ENCODE measurements at regions not wholly inside any gene's neighbourhood (a gene's known extent, or its start where the extent isn't known, plus 50 kb on each side); places are given as distances from the start of the nearest gene placed in this dataset.

GRCh38 chr15:38688761-38689160 is 124.1 kb upstream of the RASGRP1 start:
- TF ChIP-seq GLIS3 (CRISPR knock-in tag; IDR thresholded peaks at IDR 0.05) = no peak
- no peak for TF ChIP-seq ARNTL (CRISPR knock-in tag; IDR thresholded peaks at IDR 0.05; ENCODE audit: borderline replicate concordance, low read depth)
- TF ChIP-seq ZNF8 (CRISPR knock-in tag; IDR thresholded peaks at IDR 0.05) = no peak
- no peak for TF ChIP-seq CREB5 (CRISPR knock-in tag; IDR thresholded peaks at IDR 0.05; ENCODE audit: low read depth)
- TF ChIP-seq ZNF70 (CRISPR knock-in tag; IDR thresholded peaks at IDR 0.05) = no peak
- TF ChIP-seq ZNF565 (CRISPR knock-in tag; conservative IDR thresholded peaks at IDR 0.05; ENCODE audit: low read depth) = no peak
- no peak for TF ChIP-seq TSHZ2 (CRISPR knock-in tag; IDR thresholded peaks at IDR 0.05)
- no peak for TF ChIP-seq ISL1 (CRISPR knock-in tag; IDR thresholded peaks at IDR 0.05)
- no peak for TF ChIP-seq ZC3H10 (CRISPR knock-in tag; IDR thresholded peaks at IDR 0.05)
- no peak for TF ChIP-seq ZFP3 (CRISPR knock-in tag; IDR thresholded peaks at IDR 0.05)
